K562 (cell line): ENCODE measurements at regions not wholly inside any gene's neighbourhood (a gene's known extent, or its start where the extent isn't known, plus 50 kb on each side); places are given as distances from the start of the nearest gene placed in this dataset.

ENCODE experiments used
- ATAC-seq: fragments of 200-7000 bp; cut with Tn5 transposase; 3 replicates; pipeline ENCODE4 v1.9.1; 2020; ENCODE audit warnings: moderate library complexity
- BruUV-seq: library from RNA; stranded (reverse); fragments of 400-500 nt; replicated peaks from 2 replicates; lab custom pipeline; 2021; lab: Mats Ljungman, UMichigan
- CTCF ChIA-PET: fragments of 300-600 bp; formaldehyde crosslinking; extraction: SDS; loops from one replicate; lab custom pipeline; 2021; ENCODE audit warnings: low intra/inter-chr PET ratio; lab: Yijun Ruan, JAX
- POLR2A ChIA-PET: fragments of 300-600, 350-650 bp; sonication (Branson Sonifier 250); formaldehyde crosslinking; extraction: SDS; loops from one replicate; lab custom pipeline; 2021; ENCODE audit warnings: antibody characterized with exemption, inconsistent platforms; lab: Yijun Ruan, JAX
- DNase-seq, 4 experiments: peaks; one replicate each; pipeline versions ENCODE4 v3.0.0 to v3.0.0-alpha.2; 2011 to 2018; ENCODE audit warnings: low spot score in 3 of 4, mixed read lengths in 3 of 4; ENCODE audit errors: extremely low read depth in 1 of 4
- FAIRE-seq: peaks from 2 replicates; lab custom pipeline; 2011; peaks lifted over from hg19 to GRCh38; lab: Jason Lieb, UNC
- H2AFZ ChIP-seq: 2 replicates; pipeline ENCODE4 v1.6.0; 2011; ENCODE audit warnings: low read depth, low read length, control low read depth, inconsistent platforms
- H3K27ac ChIP-seq: fragments of 200-600 bp; 3 replicates; pipeline ENCODE4 v1.8.0; 2011; ENCODE audit warnings: low read depth, mild to moderate bottlenecking, control low read depth, inconsistent platforms, low read length, moderate library complexity, mixed read lengths; ENCODE audit errors: extremely low read depth
- H3K27me3 ChIP-seq, 2 experiments: fragments of 300-600 bp in 1 of 2; 2 replicates in 1 of 2; 3 replicates in 1 of 2; pipeline versions ENCODE4 v1.6.0 to v1.8.0; 2011; ENCODE audit warnings: inconsistent platforms in 2 of 2, low read length in 2 of 2, mild to moderate bottlenecking in 1 of 2, mixed read lengths in 1 of 2, moderate library complexity in 1 of 2; ENCODE audit not compliant: control insufficient read depth in 2 of 2, insufficient read depth in 2 of 2
- H3K36me3 ChIP-seq: fragments of 300-600 bp; 3 replicates; pipeline ENCODE4 v1.8.0; 2011; ENCODE audit warnings: mild to moderate bottlenecking, low read length, inconsistent platforms; ENCODE audit not compliant: control insufficient read depth, insufficient read depth
- H3K4me1 ChIP-seq, 2 experiments: fragments of 200-600 bp in 1 of 2; replicated peaks in 1 of 2; 2 replicates in 1 of 2; 3 replicates in 1 of 2; pipeline versions ENCODE4 v1.5.1 to v1.8.0; 2011; ENCODE audit warnings: inconsistent platforms in 2 of 2, low read length in 2 of 2, mild to moderate bottlenecking in 1 of 2, mixed read lengths in 1 of 2, moderate library complexity in 1 of 2; ENCODE audit not compliant: control insufficient read depth in 2 of 2, insufficient read depth in 2 of 2
- H3K4me2 ChIP-seq: 2 replicates; pipeline ENCODE4 v1.6.1; 2011; ENCODE audit warnings: low read length, control low read depth, inconsistent platforms, mixed read lengths; ENCODE audit not compliant: insufficient read depth
- H3K4me3 ChIP-seq: fragments of 200-600 bp; sonication (generic), shearing (Covaris generic); 2 replicates; pipeline ENCODE4 v1.5.1; 2016; ENCODE audit warnings: control low read depth, inconsistent platforms
- H3K79me2 ChIP-seq: fragments of 200-600 bp; 3 replicates; pipeline ENCODE4 v1.8.0; 2011; ENCODE audit warnings: low read length, inconsistent platforms; ENCODE audit not compliant: control insufficient read depth, insufficient read depth
- H3K9ac ChIP-seq, 2 experiments: 2 replicates each; pipeline versions ENCODE4 v1.6.0 to v1.6.1; 2011; ENCODE audit warnings: low read depth in 2 of 2, low read length in 2 of 2, control low read depth in 1 of 2, inconsistent platforms in 1 of 2, mild to moderate bottlenecking in 1 of 2, mixed read lengths in 1 of 2; ENCODE audit not compliant: insufficient read depth in 1 of 2
- H3K9me1 ChIP-seq: one replicate; pipeline ENCODE4 v1.6.0; 2011; ENCODE audit warnings: inconsistent platforms, mild to moderate bottlenecking, low read length, moderate library complexity; ENCODE audit not compliant: control insufficient read depth, insufficient read depth
- H3K9me3 ChIP-seq: replicated peaks from 2 replicates; pipeline ENCODE4 v1.5.1; 2011; ENCODE audit warnings: low read depth, low read length, inconsistent platforms; ENCODE audit not compliant: control insufficient read depth, insufficient read depth
- H4K20me1 ChIP-seq: replicated peaks from 2 replicates; pipeline ENCODE4 v1.6.1; 2011; ENCODE audit warnings: low read length, inconsistent platforms, mixed read lengths; ENCODE audit not compliant: control insufficient read depth, insufficient read depth
- ARID2 ChIP-seq: fragments of 450-650 bp; IDR thresholded peaks from 2 replicates; pipeline ENCODE4 v1.6.1; 2017; ENCODE audit warnings: antibody characterized with exemption, mild to moderate bottlenecking
- CBFB ChIP-seq: sonication (generic); formaldehyde crosslinking; IDR thresholded peaks from 2 replicates; pipeline ENCODE4 v1.4.0; 2020; ENCODE audit warnings: mild to moderate bottlenecking, missing genetic modification reagents
- FIP1L1 ChIP-seq: fragments of 200-400 bp; formaldehyde crosslinking; IDR thresholded peaks from 2 replicates; pipeline ENCODE4 v1.6.1; 2018; ENCODE audit warnings: mild to moderate bottlenecking, low read depth, low read length; ENCODE audit not compliant: poor library complexity, severe bottlenecking
- HDAC3 ChIP-seq: fragments of 450-650 bp; IDR thresholded peaks from 2 replicates; pipeline ENCODE4 v1.6.1; 2018; ENCODE audit warnings: borderline replicate concordance, mild to moderate bottlenecking, moderate library complexity; ENCODE audit not compliant: partially characterized antibody
- HMG20B ChIP-seq: fragments of 250-450 bp; sonication (Bioruptor Pico); IDR thresholded peaks from 2 replicates; pipeline ENCODE4 v1.5.0; 2021; ENCODE audit warnings: mild to moderate bottlenecking
- HMGN3 ChIP-seq: IDR thresholded peaks from 2 replicates; pipeline ENCODE4 v1.6.1; 2011; ENCODE audit warnings: borderline replicate concordance, low read depth, mild to moderate bottlenecking, mixed read lengths, low read length; ENCODE audit not compliant: insufficient read length; ENCODE audit errors: extremely low read depth
- KAT2B ChIP-seq: IDR thresholded peaks from one replicate; pipeline ENCODE4 v1.6.1; 2012; ENCODE audit warnings: low read depth, mild to moderate bottlenecking, control low read depth, inconsistent platforms, low read length, moderate library complexity
- KLF13 ChIP-seq: fragments of 450-650 bp; IDR thresholded peaks from 2 replicates; pipeline ENCODE4 v1.6.1; 2016; ENCODE audit warnings: missing genetic modification characterization, low read depth, mild to moderate bottlenecking, missing compliant biosample characterization, moderate library complexity, borderline replicate concordance
- MTA3 ChIP-seq: fragments of 450-650 bp; formaldehyde crosslinking; IDR thresholded peaks from 2 replicates; pipeline ENCODE4 v1.6.1; 2017; ENCODE audit warnings: mild to moderate bottlenecking, borderline replicate concordance
- NELFE ChIP-seq: IDR thresholded peaks from 2 replicates; pipeline ENCODE4 v1.6.1; 2011; ENCODE audit warnings: mild to moderate bottlenecking; ENCODE audit not compliant: insufficient read depth, insufficient read length
- PTRF ChIP-seq: fragments of 450-650 bp; IDR thresholded peaks from 2 replicates; pipeline ENCODE4 v1.6.1; 2016; ENCODE audit warnings: mild to moderate bottlenecking, missing genetic modification characterization, missing compliant biosample characterization
- RBM39 ChIP-seq: fragments of 200-400 bp; formaldehyde crosslinking; optimal IDR thresholded peaks from 2 replicates; pipeline ENCODE3; 2018; ENCODE audit warnings: low read depth, low read length
- STAT5A ChIP-seq: IDR thresholded peaks from 2 replicates; pipeline ENCODE4 v1.6.1; 2012; ENCODE audit warnings: low read length, inconsistent platforms, borderline replicate concordance
- TAL1 ChIP-seq: fragments of 450-650 bp; IDR thresholded peaks from 2 replicates; pipeline ENCODE4 v1.6.1; 2016; ENCODE audit warnings: mild to moderate bottlenecking
- TFAM ChIP-seq: fragments of 250-450 bp; sonication (Bioruptor Pico); conservative IDR thresholded peaks from 2 replicates; pipeline ENCODE4 v1.5.0; 2021; ENCODE audit warnings: mild to moderate bottlenecking, moderate library complexity
- ZNF175 ChIP-seq: fragments of 200-800 bp; sonication (Bioruptor generic); IDR thresholded peaks from 2 replicates; pipeline ENCODE4 v1.6.1; 2016; ENCODE audit warnings: low read depth, mild to moderate bottlenecking, missing genetic modification characterization, missing compliant biosample characterization
- ZNF511 ChIP-seq: sonication (generic); formaldehyde crosslinking; IDR thresholded peaks from 2 replicates; pipeline ENCODE4 v1.8.0; 2022; ENCODE audit warnings: mild to moderate bottlenecking, missing genetic modification reagents
- ZNF696 ChIP-seq: fragments of 250-450 bp; sonication (Bioruptor Pico); conservative IDR thresholded peaks from 2 replicates; pipeline ENCODE4 v1.4.0; 2020; ENCODE audit warnings: mild to moderate bottlenecking, moderate library complexity
- WGBS: fragments of 100-300 bp; shearing (Covaris generic); methylation state at CpG from one replicate; pipeline ENCODE4 v1.1.6; 2016; ENCODE audit warnings: low coverage, mixed read lengths; ENCODE audit not compliant: insufficient coverage; ENCODE audit errors: missing lambda C conversion rate; 5-methylcytosine and 5-hydroxymethylcytosine counted together
- in situ Hi-C: fragments of 300-500 bp; cut with MboI; formaldehyde crosslinking; loops from 4 replicates; pipeline ENCODE4 v1.15.0; 2018; ENCODE audit warnings: inconsistent platforms, mixed read lengths
- intact Hi-C: fragments of 100-400 bp; cut with micrococcal nuclease; formaldehyde crosslinking; loops from 2 replicates; pipeline ENCODE4 v1.14.2; 2022

- Histone ChIP-seq H3K36me3 (no peaks in the 10 kb centered on the region), H3K9ac (no peak overlapping the region), H2AFZ (no peak overlapping the region), H3K9me1 (no peaks in the 10 kb centered on the region), H3K9me3 (no peaks in the 10 kb centered on the region), H3K27ac (no peak overlapping the region), H3K4me2 (no peak overlapping the region)
- intact Hi-C loops: no loop called here
- DNase-seq (no peak), ATAC-seq (no peak)
- WGBS: 0% methylated on average over 3 of the region's 3 CpGs
- in situ Hi-C loops: no loop called here
- POLR2A ChIA-PET: interaction anchor here (1.8 kb wide), 1 partner anchor 8 kb away, joined by 4 read pairs; no protein-coding TSS in a partner anchor
- CTCF ChIA-PET: no interaction called here
- no TSS peak for BruUV-seq
- no peak for TF ChIP-seq KAT2B
- no peak for TF ChIP-seq FIP1L1
- no peak for TF ChIP-seq CBFB
- no peak for TF ChIP-seq ZNF175
- no peak for TF ChIP-seq RBM39
- no peak for TF ChIP-seq HMG20B (CRISPR knock-in tag)
- TF ChIP-seq ARID2: no peak
- TF ChIP-seq PTRF: no peak
- TF ChIP-seq ZNF696: no peak
- TF ChIP-seq, all 486 proteins: peak for 0
- Histone ChIP-seq H4K20me1 (no peaks in the 10 kb centered on the region), H3K4me3 (no peak overlapping the region), H3K4me1 (no peaks in the 10 kb centered on the region), H3K27me3 (no peaks in the 10 kb centered on the region), H3K79me2 (no peaks in the 10 kb centered on the region)
- FAIRE-seq: no peak
These were observed 132.2 kb downstream of the ZNF365 start for GRCh38 chr10:62506371-62506770.

GRCh38 chr10:62511238-62511637 is 137.1 kb downstream of the ZNF365 start:
- H3K4me3 ChIP-seq: no peak overlapping the region
- H3K79me2 ChIP-seq: no peaks in the 10 kb centered on the region
- ChIA-PET POLR2A (no interaction called here), CTCF (no interaction called here)
- no peak for TF ChIP-seq TFAM (CRISPR knock-in tag)
- no peak for TF ChIP-seq STAT5A
- no peak for TF ChIP-seq ZNF511
- no peak for TF ChIP-seq TAL1
- TF ChIP-seq MTA3: no peak
- TF ChIP-seq KLF13 (tag): no peak
- TF ChIP-seq NELFE: no peak
- no peak for TF ChIP-seq HDAC3
- TF ChIP-seq HMGN3: no peak
- H3K4me1 ChIP-seq: no peaks in the 10 kb centered on the region
- no peak overlapping the region for H3K9ac ChIP-seq
- FAIRE-seq (no peak), DNase-seq (no peak), ATAC-seq (no peak)
- H3K27me3 ChIP-seq: no peaks in the 10 kb centered on the region
- in situ Hi-C loops: no loop called here
- no peaks in the 10 kb centered on the region for H3K9me3 ChIP-seq
- no peaks in the 10 kb centered on the region for H3K9me1 ChIP-seq
- no peaks in the 10 kb centered on the region for H3K36me3 ChIP-seq
- BruUV-seq: no TSS peak
- WGBS: 0% methylated on average over 3 of the region's 3 CpGs
- intact Hi-C loops: no loop called here
- H4K20me1 ChIP-seq: no peaks in the 10 kb centered on the region
- H3K4me2 ChIP-seq: no peak overlapping the region
- H2AFZ ChIP-seq: no peak overlapping the region
- no peak overlapping the region for H3K27ac ChIP-seq
